Osteoblast (primary cell): ENCODE measurements at regions not wholly inside any gene's neighbourhood (a gene's known extent, or its start where the extent isn't known, plus 50 kb on each side); places are given as distances from the start of the nearest gene placed in this dataset.

Experiments
- DNase-seq: peaks from one replicate; pipeline ENCODE4 v3.0.0; 2011; ENCODE audit warnings: low spot score, mixed read lengths; ENCODE audit not compliant: insufficient read length; ENCODE audit errors: missing footprints
- H2AFZ ChIP-seq: 2 replicates; pipeline ENCODE4 v1.6.0; 2011; ENCODE audit warnings: mild to moderate bottlenecking, low read length
- H3K27ac ChIP-seq: 2 replicates; pipeline ENCODE4 v1.5.1; 2011; ENCODE audit warnings: mild to moderate bottlenecking, low read depth, low read length, moderate library complexity
- H3K27me3 ChIP-seq: 2 replicates; pipeline ENCODE4 v1.6.0; 2012; ENCODE audit warnings: mild to moderate bottlenecking, control low read depth, inconsistent platforms, low read length, moderate library complexity; ENCODE audit not compliant: insufficient read depth
- H3K36me3 ChIP-seq: 2 replicates; pipeline ENCODE4 v1.5.1; 2011; ENCODE audit warnings: mild to moderate bottlenecking, low read length, control low read depth, moderate library complexity; ENCODE audit not compliant: insufficient read depth
- H3K4me1 ChIP-seq: 2 replicates; pipeline ENCODE4 v1.5.1; 2011; ENCODE audit warnings: mild to moderate bottlenecking, low read length, control low read depth, moderate library complexity; ENCODE audit not compliant: insufficient read depth
- H3K4me2 ChIP-seq: 2 replicates; pipeline ENCODE4 v1.6.0; 2011; ENCODE audit warnings: mild to moderate bottlenecking, low read length; ENCODE audit not compliant: insufficient read depth
- H3K4me3 ChIP-seq: fragments of 200-600 bp; sonication (generic); 3 replicates; pipeline ENCODE4 v1.5.1; 2012; ENCODE audit warnings: mild to moderate bottlenecking, low read length, inconsistent platforms; ENCODE audit not compliant: insufficient read depth
- H3K79me2 ChIP-seq: 2 replicates; pipeline ENCODE4 v1.6.0; 2012; ENCODE audit warnings: mild to moderate bottlenecking, low read length, control low read depth, inconsistent platforms; ENCODE audit not compliant: insufficient read depth
- H3K9me3 ChIP-seq: 2 replicates; pipeline ENCODE4 v1.5.1; 2011; ENCODE audit warnings: low read depth, low read length, control low read depth
- H4K20me1 ChIP-seq: 2 replicates; pipeline ENCODE4 v1.6.0; 2012; ENCODE audit warnings: mild to moderate bottlenecking, low read length, control low read depth; ENCODE audit not compliant: insufficient read depth
- TF ChIP-seq, protein P1 (sequence below): IDR thresholded peaks from 2 replicates; pipeline ENCODE4 v1.5.1; 2011; ENCODE audit warnings: mild to moderate bottlenecking, low read depth, low read length, moderate library complexity; ENCODE audit errors: extremely low read depth

DNA sequence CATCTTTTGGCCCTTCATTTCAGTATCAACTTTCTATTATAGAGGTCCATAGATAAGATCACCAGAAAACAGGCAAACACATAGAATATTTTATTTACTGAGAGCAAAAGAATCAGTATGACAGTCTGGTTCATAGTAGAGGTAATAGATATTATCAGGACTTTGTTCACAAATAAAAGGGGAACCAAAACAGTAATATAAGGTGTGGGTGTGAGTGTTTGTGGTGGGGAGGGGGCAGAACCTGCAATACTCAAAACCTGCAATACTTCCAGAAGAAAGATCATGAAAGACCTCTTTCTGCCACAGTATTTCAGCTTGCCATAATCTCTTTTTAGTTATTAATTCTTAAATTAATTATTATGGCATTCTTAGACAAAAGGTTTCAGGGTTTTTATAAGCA is 578.7 kb upstream of the SLITRK1 start:
- H3K9me3 ChIP-seq, result no peaks in the 10 kb centered on the region
- no peaks in the 10 kb centered on the region for H4K20me1 ChIP-seq
- H3K27ac ChIP-seq, result no peak overlapping the region
- H3K27me3 ChIP-seq, result no peaks in the 10 kb centered on the region
- DNase-seq, result no peak
- no peaks in the 10 kb centered on the region for H3K79me2 ChIP-seq
- no peak overlapping the region for H2AFZ ChIP-seq
- H3K4me3 ChIP-seq, result no peak overlapping the region
- no peaks in the 10 kb centered on the region for H3K36me3 ChIP-seq
- H3K4me2 ChIP-seq, result no peak overlapping the region
- TF ChIP-seq, protein P1, sequence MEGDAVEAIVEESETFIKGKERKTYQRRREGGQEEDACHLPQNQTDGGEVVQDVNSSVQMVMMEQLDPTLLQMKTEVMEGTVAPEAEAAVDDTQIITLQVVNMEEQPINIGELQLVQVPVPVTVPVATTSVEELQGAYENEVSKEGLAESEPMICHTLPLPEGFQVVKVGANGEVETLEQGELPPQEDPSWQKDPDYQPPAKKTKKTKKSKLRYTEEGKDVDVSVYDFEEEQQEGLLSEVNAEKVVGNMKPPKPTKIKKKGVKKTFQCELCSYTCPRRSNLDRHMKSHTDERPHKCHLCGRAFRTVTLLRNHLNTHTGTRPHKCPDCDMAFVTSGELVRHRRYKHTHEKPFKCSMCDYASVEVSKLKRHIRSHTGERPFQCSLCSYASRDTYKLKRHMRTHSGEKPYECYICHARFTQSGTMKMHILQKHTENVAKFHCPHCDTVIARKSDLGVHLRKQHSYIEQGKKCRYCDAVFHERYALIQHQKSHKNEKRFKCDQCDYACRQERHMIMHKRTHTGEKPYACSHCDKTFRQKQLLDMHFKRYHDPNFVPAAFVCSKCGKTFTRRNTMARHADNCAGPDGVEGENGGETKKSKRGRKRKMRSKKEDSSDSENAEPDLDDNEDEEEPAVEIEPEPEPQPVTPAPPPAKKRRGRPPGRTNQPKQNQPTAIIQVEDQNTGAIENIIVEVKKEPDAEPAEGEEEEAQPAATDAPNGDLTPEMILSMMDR, result no peak
- H3K4me1 ChIP-seq, result no peaks in the 10 kb centered on the region

DNA sequence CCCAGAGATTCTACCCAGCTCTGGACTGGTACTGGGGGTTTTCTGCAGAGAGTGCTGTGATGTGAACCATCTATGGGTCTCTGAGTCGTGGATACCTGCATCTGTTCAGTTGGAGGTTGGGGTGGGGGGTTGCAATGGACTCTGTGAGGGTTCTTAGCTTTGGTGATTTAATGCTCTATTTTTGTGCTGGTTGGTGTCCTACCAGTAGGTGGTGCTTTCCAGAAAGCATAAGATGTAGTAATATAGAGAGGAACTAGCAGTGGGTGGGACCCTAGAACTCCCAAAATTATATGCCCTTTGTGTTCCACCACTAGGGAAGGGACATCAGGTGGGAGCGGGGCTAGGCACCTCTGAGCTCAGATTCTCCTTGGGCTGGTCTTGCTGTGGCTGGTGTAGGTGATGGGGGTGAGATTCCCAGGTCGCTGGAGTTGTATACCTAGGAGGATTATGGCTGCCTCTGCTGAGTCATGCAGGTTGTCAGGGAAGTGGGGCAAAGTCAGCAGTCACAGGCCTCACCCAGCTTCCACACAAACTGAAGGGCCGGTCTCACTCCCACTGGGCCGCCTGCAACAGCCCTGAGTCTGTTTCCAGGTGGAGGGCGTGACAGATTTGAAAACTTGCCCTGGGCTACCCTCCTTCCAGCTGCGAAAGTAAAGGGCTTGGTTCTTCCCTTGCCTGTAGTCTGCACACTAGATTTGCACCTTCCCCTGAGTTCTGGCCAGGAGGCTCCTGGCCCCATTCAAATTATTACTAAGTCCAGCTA is 573.0 kb upstream of the SLITRK1 start:
- no peaks in the 10 kb centered on the region for H3K79me2 ChIP-seq
- TF ChIP-seq, protein P1, result peak; percentile 14

DNA sequence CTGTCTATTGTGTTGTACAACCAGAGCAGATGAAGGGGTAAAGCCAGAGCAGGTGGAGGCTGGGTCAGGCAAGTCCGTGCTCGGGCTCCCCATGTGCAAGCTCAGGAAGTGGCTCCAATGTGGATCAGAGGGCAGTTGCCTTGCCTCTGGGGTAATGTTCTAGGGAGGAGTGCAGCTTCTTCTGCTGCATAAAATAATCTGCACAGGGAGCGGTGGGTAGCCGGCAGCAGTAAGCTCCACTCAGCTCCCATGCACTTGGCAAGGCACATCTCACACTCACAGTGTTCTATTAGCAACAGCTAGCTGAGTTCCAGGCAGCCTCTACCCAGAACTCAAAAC is 565.3 kb upstream of the SLITRK1 start:
- H3K4me1 ChIP-seq, result peaks cover 9% of the 10 kb centered on the region
- no peak overlapping the region for H2AFZ ChIP-seq
- H3K4me3 ChIP-seq, result no peak overlapping the region
- H3K9me3 ChIP-seq, result no peaks in the 10 kb centered on the region
- no peak for DNase-seq
- no peaks in the 10 kb centered on the region for H3K36me3 ChIP-seq
- no peak overlapping the region for H3K4me2 ChIP-seq
- no peaks in the 10 kb centered on the region for H4K20me1 ChIP-seq
- no peaks in the 10 kb centered on the region for H3K27me3 ChIP-seq
- no peaks in the 10 kb centered on the region for H3K79me2 ChIP-seq
- no peak overlapping the region for H3K27ac ChIP-seq
- TF ChIP-seq, protein P1, result no peak

More for the DNA sequence above, 573.0 kb upstream of the SLITRK1 start:
- no peaks in the 10 kb centered on the region for H3K4me1 ChIP-seq
- no peaks in the 10 kb centered on the region for H3K9me3 ChIP-seq
- H3K27ac ChIP-seq, result no peak overlapping the region
- H3K4me3 ChIP-seq, result no peak overlapping the region
- no peaks in the 10 kb centered on the region for H3K27me3 ChIP-seq
- H3K36me3 ChIP-seq, result no peaks in the 10 kb centered on the region
- H3K4me2 ChIP-seq, result no peak overlapping the region
- H2AFZ ChIP-seq, result no peak overlapping the region
- no peaks in the 10 kb centered on the region for H4K20me1 ChIP-seq
- no peak for DNase-seq

DNA sequence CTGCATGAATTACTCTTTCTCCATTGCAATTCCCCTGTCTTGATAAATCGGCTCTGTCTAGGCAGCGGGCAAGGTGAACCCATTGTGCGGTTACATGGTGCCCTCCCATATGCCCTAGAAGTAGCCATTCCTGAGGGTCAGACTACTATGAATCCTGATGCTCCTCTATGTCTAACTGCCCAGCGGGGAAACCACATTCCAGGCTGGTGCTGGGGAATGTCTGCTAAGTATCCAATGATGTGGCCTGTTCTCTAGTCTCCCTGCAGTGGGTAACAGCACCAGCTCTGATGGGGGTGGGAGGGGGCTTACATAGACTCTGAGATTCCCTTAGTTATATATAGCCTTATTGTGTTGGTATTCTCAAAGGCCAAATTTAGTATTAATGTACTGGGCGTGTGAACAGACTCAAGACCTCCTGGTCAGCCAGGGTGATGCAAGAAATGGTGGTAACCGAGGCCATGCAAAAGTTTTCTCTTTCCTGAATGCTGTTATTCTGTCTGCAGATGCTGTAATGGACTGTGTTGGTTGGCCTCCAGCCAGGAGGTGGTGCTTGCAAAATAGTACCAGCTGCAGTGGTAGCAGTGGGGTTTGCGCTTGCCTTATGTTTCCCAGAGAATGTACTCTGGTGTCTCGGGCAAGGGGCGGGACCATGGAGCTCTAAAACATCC is 564.8 kb upstream of the SLITRK1 start:
- no peaks in the 10 kb centered on the region for H3K79me2 ChIP-seq
- H3K4me2 ChIP-seq, result no peak overlapping the region
- no peaks in the 10 kb centered on the region for H3K27me3 ChIP-seq
- peaks cover 9% of the 10 kb centered on the region for H3K4me1 ChIP-seq
- H3K4me3 ChIP-seq, result no peak overlapping the region
- no peaks in the 10 kb centered on the region for H3K36me3 ChIP-seq
- no peaks in the 10 kb centered on the region for H3K9me3 ChIP-seq
- no peak overlapping the region for H3K27ac ChIP-seq
- H2AFZ ChIP-seq, result no peak overlapping the region
- TF ChIP-seq, protein P1, result no peak
- no peak for DNase-seq
- H4K20me1 ChIP-seq, result no peaks in the 10 kb centered on the region
